Left lung (tissue), 4 donors: ENCODE measurements at regions not wholly inside any gene's neighbourhood (a gene's known extent, or its start where the extent isn't known, plus 50 kb on each side); places are given as distances from the start of the nearest gene placed in this dataset.

Experiments used
- ATAC-seq: fragments of 200-7000 bp; cut with Tn5 transposase; one replicate; pipeline ENCODE4 v1.9.1; 2020; ENCODE audit warnings: moderate library complexity
- DNase-seq, 4 donors: peaks; one replicate each; pipeline ENCODE4 v3.0.0-alpha.2; 2013 to 2020
- H3K27ac ChIP-seq, 2 donors: fragments of 200-600 bp; sonication (generic) in 1 of 2; one replicate each; pipeline versions ENCODE4 v1.5.0 to v1.8.0; 2020 to 2021
- H3K27me3 ChIP-seq, 2 donors: fragments of 200-600 bp; sonication (generic) in 1 of 2; one replicate each; pipeline versions ENCODE4 v1.5.0 to v1.8.0; 2020 to 2021
- H3K36me3 ChIP-seq, 2 donors: fragments of 200-600 bp; sonication (generic) in 1 of 2; one replicate each; pipeline versions ENCODE4 v1.5.0 to v1.8.0; 2020 to 2021
- H3K4me1 ChIP-seq, 2 donors: fragments of 200-600 bp; one replicate each; pipeline ENCODE4 v1.8.0; 2021
- H3K4me3 ChIP-seq, 2 donors: fragments of 200-600 bp; sonication (generic) in 1 of 2; one replicate each; pipeline versions ENCODE4 v1.5.0 to v1.8.0; 2020 to 2021; ENCODE audit warnings: mild to moderate bottlenecking in 1 of 2
- H3K9me3 ChIP-seq, 2 donors: fragments of 200-600 bp; sonication (generic) in 1 of 2; one replicate each; pipeline versions ENCODE4 v1.5.0 to v1.8.0; 2020 to 2021
- CTCF ChIP-seq, 2 donors: fragments of 200-600 bp; sonication (generic) in 1 of 2; IDR thresholded peaks; one replicate each; pipeline versions ENCODE4 v1.5.0 to v1.8.0; 2021; ENCODE audit warnings: antibody characterized with exemption in 2 of 2
- intact Hi-C, 2 donors: fragments of 100-400 bp; cut with DNase I; formaldehyde crosslinking; loops; one replicate each; pipeline versions ENCODE4 v1.11.2 to v1.14.2; 2022
- donor health status: DM: no; HTN: yes; CAD: no.
- donor health status: DM: no; HTN: no; CAD: no.

GRCh38 chr1:187294421-187295201 is 465.9 kb downstream of the PLA2G4A start:
- DNase-seq = no peak
- ATAC-seq = no peak
- Histone ChIP-seq H3K9me3 (peaks cover 0 to 3% of the 10 kb centered on the region in 2 donors), H3K27ac (no peak overlapping the region), H3K4me1 (no peaks in the 10 kb centered on the region), H3K36me3 (no peaks in the 10 kb centered on the region), H3K27me3 (no peaks in the 10 kb centered on the region), H3K4me3 (no peak overlapping the region)
- no peak for TF ChIP-seq CTCF (IDR thresholded peaks at IDR 0.05)
- intact Hi-C loops = no loop called here

GRCh38 chr1:187300081-187300480 is 471.3 kb downstream of the PLA2G4A start:
- H3K27me3 ChIP-seq = no peaks in the 10 kb centered on the region
- no peak overlapping the region for H3K27ac ChIP-seq
- TF ChIP-seq CTCF (IDR thresholded peaks at IDR 0.05) = no peak
- ATAC-seq (no peak), DNase-seq (no peak)
- H3K4me3 ChIP-seq = no peak overlapping the region
- H3K36me3 ChIP-seq = no peaks in the 10 kb centered on the region
- H3K4me1 ChIP-seq = no peaks in the 10 kb centered on the region
- intact Hi-C loops = no loop called here
- H3K9me3 ChIP-seq = no peaks in the 10 kb centered on the region

- no peaks in the 10 kb centered on the region for H3K36me3 ChIP-seq
- no peak overlapping the region for H3K27ac ChIP-seq
- no peak for ATAC-seq
- no peak for TF ChIP-seq CTCF (IDR thresholded peaks at IDR 0.05)
- no peak for DNase-seq
- intact Hi-C loops = no loop called here
- no peaks in the 10 kb centered on the region for H3K9me3 ChIP-seq
- H3K27me3 ChIP-seq = no peaks in the 10 kb centered on the region
- H3K4me3 ChIP-seq = no peak overlapping the region
- no peaks in the 10 kb centered on the region for H3K4me1 ChIP-seq
Observed at GRCh38 chr1:187306710-187307415, 478.1 kb downstream of the PLA2G4A start.

GRCh38 chr1:187310038-187310631 is 481.4 kb downstream of the PLA2G4A start:
- intact Hi-C loops = no loop called here
- ATAC-seq = no peak

More at GRCh38 chr1:187310038-187310631, 481.4 kb downstream of the PLA2G4A start:
- Histone ChIP-seq H3K36me3 (no peaks in the 10 kb centered on the region), H3K9me3 (no peaks in the 10 kb centered on the region), H3K4me3 (no peak overlapping the region), H3K4me1 (no peaks in the 10 kb centered on the region), H3K27me3 (no peaks in the 10 kb centered on the region), H3K27ac (no peak overlapping the region)
- DNase-seq = no peak
- no peak for TF ChIP-seq CTCF (IDR thresholded peaks at IDR 0.05)
